NCI-H748 treated with DMSO at 0.1 percent for 48 hours (cell line): ENCODE measurements at regions not wholly inside any gene's neighbourhood (a gene's known extent, or its start where the extent isn't known, plus 50 kb on each side); places are given as distances from the start of the nearest gene placed in this dataset.

Source experiments
- DNase-seq: peaks from one replicate; lab custom pipeline; 2025; lab: John Stamatoyannopoulos, UW

DNA sequence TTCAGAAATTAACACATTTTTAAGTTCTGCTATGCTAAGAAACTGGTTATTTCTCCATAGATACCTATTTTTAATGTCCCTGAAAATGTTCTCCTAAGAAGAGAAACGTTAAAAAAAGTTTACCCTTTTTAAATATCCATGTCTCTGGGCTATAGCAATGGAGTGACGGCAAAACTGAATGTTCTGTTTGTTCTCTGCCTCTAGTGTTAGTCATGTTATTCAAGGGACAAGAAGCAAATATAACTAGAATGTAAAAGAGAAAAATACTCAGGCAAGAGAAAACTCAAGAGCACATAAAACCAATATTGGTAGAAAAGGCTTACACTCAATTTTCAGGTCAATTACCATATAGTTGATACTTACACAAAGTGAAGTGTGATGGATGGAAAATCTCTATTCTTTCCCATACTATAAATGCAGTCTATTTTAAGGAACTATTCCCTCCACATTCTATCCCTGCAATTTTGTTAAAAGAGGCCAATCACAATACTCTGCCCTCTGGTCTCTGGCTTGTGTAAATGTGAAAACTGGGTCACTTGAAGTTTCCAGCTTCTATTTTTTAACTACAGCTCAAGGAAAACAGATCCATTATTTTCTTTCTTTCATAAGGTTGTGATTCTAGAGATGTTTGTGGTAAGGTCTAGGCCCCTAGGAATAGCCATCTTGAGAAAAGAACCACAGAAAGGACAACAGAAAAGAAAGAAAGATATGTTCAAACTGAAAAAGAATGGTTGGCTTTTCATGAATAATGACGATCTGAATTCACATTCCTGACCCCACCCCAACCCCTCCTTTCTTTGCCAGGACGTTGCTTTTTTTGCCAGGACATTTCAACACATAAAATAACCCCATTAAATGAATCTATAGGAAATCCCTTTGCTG lies 200.3 kb upstream of the FAM83B start:
- no peak for DNase-seq

DNA sequence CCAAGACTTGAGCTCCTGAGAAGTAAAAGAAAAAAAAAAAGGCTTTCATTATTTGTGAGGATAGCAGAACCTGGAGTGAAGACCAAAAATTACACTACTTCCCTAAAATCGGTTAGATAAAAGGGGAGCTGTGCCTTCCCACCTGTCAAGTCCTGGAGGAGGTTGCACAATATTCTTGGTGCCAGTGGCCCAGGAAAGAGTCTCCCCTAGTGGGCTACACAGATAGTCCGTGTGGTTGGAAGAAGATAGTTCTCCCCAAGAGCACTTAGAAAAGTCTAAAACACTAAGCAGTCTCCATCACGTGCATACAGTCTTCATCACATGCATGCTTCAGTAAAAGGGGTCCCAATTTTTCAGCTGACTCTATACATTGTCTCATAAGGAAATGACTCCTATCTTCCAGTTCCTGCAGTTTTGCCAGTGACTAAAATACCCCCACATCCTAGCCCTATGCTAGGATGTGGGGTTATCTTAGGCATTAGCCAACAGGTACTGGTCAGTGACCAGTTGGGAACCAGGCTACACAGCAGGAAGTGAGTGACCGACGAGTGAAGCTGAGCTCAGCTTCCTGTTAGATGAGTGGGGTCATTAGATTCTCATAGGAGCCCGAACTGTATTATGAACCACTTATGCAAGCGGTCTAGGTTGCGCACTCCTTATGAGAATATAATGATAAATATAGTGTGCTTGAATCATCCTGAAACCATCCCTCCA lies 199.5 kb upstream of the FAM83B start:
- no peak for DNase-seq

DNA sequence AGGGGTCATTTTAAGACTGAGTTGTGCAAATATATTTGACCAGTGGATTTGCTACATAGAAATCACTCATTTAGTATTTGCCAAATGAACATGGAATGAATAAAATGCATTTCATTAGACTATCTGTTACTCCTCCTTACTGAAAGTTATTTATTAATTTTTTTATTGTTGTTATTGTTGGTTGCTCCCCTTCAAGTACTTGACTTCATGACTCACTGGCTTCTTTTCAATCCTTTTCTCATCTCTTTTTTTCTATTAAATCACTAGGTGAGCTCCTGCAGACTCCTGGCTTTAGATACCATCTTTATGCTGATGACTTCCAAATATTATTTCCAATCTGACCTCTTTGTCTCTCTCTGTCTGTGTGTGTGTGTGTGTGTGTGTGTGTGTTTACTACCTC lies 192.2 kb upstream of the FAM83B start:
- no peak for DNase-seq

DNA sequence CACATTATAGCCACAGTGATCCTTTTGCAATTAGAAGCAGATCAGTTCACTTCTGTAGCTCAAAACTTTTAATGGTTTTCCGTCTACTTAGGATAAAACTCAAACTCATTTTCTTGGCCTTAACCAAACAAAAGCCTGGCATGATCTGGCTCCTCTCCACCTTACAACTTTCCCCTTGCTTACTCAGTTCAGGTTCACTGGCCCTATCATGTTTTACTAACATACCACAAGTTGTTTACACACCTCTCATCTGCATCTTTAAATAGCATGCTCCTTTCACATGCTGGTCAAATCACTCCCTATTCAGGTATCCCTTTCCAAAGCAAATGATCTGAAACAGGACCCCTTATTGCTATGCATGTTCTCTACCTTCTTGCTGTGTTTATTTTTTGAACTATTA lies 191.4 kb upstream of the FAM83B start:
- DNase-seq, result peak; percentile 79

DNA sequence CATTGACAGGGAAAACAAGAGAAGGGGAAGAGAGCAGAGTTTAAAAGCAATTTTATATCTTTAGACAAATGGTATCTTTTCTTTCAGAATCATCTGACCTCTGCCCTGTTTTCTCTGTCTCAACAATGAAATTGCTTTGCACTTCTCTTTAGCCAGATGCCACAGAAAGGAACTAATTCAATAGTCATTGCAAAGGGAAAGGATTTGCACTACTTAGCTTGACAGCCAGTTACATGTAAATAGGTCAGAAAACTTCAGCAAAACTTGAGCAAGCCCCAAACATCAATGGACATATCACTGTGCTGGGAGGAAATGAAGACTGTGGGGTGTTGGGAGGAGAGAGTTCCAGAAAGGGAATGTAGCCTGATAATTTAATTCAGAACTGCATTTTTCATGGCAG lies 181.3 kb upstream of the FAM83B start:
- no peak for DNase-seq

DNA sequence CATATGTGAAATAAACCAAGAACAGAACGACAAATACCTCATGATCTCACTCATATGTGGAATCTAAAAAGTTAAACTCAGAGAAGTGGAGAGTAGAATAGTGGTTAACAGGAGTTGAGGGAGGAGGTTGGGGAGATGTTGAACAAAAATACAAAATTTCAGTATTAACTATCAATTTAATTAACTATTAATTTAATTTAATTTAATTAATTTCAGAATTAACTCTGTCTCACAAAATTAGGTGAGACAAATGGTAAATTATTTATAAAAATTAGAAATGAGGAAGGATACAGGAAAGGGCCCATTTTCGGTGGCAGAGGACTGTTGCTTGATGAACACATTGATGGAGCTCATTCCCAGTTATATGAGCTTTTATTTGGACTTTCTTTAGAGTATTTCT lies 166.0 kb upstream of the FAM83B start:
- DNase-seq, result no peak

DNA sequence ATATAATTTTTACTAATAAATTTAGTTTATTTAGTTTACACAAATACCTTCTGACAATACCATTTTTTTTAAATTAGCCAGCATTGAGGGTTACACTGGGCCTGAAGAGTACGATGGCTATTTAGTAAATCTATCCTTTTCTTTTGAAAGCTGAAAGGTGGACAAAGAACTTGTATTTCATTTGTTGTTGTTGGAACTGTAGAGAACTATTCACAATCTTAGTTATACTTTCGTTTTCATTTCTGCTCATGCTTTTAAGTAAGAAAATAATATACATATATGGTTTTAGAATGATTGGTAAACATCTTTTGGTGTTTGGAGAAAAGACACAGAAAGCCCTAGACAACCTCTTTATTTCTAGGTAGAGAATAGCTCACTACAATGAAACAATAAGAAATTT lies 165.3 kb upstream of the FAM83B start:
- no peak for DNase-seq

DNA sequence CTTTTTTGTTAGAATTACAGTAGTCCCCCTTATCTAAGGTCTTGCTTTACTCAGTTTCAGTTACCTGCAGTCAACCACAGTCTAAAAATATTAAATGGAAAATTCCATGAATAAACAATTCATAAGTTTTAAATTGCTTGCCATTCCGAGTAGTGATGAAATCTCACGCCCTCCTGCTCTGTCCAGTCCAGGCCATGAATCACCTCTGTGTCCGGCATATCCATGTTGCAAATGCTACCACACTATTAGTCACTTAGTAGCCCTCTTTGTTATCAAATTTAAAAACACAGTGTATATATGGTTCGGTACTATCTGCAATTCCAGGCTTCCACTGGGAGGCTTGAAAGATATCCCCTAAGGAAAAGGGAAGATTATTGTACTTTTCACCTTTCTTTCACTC lies 164.6 kb upstream of the FAM83B start:
- no peak for DNase-seq

DNA sequence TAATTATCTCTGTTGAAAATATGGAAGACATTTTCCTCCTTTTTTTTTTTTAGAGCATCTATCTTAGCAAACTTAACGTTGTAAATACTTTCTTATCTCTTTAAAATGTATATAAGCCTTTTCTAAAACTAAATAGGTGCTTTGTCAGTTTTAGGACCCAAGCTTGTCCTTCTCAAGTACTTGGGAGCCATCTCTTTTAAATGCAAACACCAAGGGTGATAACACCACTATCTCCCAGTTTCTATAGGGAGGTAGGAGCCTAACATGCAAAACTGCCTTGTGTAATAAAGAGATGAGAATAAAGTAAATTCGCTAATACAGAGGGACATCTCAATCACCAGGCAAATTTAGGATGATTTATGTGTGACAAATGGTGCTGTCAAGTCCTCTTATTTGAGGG lies 157.0 kb upstream of the FAM83B start:
- DNase-seq, result no peak

DNA sequence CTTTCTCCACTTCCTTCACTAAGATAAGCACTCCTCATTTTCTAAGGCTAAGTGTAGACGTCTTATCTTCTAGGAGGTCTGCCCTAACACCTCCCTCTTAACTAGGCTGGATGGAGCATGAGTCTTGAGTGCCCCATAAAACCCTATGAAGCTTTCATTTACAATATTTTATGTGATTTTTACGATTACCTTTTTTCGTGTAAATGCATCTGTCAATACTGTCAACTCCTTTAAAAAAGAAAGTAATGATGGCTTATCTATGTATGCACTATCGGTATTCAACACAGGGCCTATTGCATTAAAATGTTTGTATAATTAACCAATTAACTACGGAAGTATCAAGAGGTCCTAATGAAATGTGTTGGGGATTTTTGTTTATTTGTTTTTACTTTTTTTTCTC lies 156.0 kb upstream of the FAM83B start:
- no peak for DNase-seq

DNA sequence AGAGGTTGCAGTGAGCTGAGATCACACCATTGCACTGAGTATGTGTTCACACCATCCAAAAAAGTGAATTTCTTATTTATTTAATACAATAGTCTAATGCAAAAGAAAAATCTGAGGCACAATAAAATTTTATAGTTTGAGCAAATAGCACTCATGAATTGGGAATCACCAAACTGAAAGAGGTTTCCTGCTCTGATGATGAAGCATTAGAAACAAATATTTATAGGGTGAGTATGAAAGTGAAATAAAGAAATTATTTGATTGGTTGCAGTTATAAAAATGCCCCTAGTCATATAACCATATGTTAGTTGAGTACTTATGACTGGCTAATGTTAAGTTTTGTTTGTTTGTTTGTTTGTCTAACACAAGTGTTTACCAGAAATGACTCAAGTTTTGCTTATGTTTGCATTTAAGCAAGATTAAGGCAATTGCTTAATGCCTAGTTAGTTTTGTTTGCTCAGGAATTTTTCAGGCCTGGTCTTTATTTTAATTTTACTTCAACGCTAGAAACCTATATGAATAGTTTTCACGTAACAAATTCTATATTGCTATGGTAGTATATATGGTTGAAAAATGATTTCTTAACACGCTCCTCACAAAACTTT lies 151.5 kb upstream of the FAM83B start:
- DNase-seq, result no peak

DNA sequence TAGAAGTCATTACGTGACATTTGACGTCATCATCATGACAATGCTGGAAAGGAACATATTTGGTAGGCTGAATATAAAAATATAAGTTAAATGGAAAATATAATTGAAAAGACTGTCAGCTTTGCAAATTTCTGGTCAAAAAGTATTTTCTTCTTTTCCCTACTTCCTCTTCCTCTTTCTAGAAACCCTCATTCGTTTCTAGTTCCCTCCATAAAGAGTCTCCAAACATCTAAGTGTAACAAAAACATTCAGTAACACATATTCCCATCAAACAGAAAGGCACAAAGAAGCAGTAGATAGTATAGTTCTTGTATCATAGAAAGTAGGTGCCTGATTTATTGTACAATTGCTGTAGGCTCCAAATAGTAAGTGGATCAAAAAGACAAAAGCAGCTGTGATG lies 150.8 kb upstream of the FAM83B start:
- DNase-seq, result no peak

DNA sequence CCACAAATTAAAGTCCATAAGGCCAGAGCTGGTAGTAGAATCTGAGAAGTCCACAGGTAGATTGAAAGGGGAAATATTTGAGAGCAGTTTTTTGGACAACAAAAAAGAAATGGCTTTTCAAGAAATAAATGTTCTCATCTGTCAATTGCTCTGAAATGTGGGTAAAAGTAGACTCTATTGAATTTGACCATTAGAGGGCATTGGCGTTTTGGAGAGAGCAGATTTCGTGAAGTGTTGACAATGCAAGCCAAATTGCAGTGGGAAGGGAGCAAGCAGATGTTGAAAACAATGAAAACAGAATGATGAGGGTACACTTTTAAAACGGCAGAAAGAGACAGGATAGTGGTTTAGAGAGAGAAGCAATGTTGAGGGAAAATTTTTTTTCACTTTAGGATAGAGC lies 149.1 kb upstream of the FAM83B start:
- peak; percentile 75 for DNase-seq

DNA sequence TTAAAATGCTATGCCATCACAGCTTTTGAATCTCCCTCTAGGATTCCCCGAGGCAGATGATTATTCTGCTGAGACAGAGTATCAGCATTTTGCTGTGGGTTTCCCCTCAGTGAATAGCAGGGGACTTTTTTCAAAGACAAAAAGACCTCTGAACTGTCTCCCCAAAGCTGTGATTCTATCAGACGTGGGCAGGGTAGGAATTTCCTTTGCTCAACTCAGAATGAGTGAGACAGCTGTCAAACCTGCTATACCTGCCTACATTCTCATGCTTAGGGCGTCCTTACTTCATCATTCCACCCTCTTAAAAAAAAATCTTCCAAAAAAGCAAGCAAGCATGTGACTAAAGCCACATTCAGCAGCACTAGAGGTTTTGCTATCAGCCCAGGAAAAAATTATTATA lies 147.6 kb upstream of the FAM83B start:
- no peak for DNase-seq

DNA sequence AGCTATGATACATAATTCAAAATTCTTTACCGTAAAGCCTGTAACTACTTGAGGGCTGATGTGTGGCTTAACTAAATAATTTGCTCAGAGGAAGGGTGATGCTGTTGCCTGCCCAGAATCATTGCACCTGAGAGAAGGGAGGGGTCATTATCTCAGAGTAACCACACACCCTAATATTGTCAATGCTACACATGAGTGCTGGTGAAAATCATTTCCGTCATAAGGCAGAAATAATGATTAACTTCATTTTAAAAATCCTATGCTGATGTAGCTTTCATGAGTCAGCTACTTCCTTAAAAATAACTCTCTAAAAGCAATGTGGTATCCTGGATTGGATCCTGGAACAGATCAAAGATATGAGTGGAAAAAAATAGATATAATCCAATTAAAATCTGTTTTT lies 146.4 kb upstream of the FAM83B start:
- DNase-seq, result no peak

DNA sequence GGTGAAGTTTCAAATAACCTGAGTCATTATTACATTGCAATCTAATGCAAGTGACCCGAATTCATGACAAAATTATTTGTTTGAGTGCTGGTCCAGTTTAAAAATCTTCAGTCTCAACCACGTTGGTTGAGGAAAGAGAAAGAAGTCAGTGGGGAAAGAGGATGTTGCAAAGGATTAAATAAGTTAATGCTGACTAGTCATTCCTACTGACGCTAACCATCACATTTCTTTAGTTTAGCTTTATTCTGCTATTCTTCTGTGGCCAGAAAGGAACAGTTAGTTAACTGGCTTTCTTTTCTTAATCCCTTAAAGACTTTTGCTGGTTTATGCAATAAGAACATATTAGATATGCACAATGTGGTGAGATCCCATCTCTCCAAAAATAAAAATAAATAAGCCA lies 143.8 kb upstream of the FAM83B start:
- DNase-seq, result no peak

DNA sequence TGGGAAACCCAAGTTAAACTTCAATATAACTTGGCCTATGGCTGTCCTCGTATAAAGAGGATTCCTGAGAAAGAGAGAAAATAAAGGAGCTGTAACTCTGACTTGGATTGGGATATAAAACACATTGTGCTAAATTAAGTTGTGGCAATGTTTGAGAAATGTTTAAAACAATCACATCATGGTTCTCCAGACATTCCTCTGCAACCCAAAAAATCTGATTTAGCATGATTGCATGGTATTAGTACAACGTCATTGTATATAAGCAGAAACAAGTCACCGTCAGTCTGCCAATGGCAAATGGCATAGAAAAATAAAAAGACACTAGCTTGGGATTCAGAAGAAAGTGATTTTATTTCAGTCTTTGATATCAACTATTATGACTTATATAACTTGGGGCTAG lies 140.2 kb upstream of the FAM83B start:
- no peak for DNase-seq

DNA sequence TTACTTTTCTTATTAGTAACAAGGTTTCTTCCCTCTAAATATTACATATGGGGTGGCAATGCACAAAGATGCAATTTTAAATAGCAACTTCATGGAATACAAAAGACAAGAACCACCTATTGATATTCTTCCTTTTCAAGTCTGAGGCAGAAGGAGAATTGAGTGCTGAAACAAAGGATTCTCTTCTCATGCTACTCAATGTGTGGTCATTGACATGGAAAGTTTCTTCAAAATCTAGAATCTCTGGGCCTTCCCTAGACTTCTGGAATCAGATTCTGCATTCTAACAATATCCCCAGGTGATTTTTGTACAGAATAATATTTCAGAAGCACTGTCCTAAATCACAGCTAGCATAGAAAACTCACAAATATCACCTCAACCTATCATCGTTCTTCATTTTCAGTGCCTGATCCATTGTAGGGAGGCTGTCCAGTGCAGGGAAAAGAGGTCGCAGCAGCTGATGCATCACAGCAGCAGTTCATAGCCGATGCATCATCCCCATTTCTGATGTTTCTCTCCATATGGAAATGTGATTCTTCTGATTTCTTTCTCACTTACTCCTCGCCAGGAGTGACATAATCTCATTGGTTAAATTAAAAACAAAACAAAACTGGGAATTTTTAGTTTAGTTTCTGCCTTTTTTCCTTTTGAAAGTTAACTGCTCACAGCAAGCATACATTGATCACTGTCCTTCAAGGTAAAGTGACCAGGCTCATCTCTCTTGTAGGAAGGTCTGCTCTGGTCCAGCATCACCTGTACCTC lies 139.5 kb upstream of the FAM83B start:
- no peak for DNase-seq

DNA sequence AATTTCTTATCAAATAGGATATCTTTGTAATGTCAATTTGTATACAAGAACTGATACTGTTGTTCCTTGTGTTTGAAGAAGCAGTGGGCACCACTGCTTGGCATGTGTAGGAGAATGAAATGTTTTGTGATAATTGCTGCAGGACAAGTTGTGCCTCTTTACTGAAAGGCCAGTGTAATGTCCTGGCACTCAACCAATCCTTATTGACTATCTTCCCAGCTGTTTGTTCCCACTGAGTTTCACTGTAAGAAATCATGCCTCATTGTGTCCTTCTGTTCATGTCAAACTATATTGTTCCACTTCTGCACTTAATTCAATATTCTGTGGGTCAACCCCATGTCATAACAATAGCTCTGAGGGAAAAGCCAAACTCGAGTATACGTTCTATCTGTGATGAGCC lies 136.1 kb upstream of the FAM83B start:
- DNase-seq, result no peak

DNA sequence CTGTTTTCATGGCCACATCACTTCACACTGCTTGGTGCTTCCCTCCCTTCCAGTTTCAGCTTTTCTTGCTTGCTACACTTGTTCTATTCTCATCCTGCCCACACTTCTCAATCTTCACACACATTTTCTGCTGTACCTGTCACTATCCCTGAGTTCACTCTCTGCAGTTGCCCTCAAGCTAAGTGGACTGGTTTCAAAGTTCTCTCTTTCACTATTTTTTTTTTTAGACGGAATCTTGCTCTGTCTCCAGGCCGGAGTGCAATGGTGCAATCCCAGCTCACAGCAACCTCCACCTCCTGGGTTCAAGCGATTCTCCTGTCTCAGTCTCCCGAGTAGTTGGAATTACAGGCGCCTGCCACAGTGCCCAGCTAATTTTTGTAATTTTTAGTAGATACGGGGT lies 130.6 kb upstream of the FAM83B start:
- no peak for DNase-seq

DNA sequence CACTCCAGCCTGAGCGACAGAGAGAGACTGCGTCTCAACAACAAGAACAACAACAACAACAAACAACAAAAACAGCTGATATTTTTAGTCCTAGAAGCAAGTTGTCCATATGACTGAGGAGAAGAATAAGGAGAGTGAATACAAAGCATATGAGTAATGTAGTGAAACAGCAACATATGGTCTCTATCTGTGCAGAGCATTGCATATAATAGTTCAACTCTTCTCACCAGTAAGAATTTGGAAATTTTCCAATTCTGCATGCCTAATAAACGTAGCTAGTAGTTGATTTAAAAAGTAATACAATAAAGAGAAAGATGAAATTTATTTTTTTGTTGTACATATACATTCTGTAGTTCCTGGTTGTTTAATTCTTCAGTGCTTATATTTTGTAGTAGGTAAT lies 129.7 kb upstream of the FAM83B start:
- no peak for DNase-seq

DNA sequence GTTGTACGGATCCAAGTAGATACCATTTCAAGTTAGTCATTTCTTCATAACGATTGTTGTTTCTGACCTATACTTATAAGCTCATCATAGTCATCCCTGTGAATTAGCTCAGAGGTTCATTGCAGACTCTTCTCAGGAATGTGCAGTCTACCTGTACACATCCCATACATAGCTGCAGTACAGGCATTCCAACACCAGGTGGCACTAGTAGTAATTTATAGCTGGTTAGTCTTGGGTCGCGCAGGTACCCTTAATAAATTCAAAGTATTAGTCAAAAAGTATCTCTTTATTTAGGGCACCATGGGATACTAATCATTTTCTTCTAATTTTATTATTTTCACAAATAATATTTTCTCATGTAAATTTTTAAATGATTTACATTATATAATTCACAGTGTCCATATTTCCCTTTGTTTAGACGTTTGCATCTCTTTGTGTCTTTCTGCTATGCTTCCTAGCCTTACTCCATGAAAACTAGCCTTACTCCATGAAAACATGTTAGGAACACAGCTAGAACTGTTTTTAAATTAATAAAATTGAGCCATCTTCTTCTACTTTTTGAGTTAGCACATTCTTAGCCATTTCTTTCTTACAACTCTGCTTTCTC lies 128.6 kb upstream of the FAM83B start:
- DNase-seq, result peak; percentile 97
